GM06990 (cell line): ENCODE measurements at regions not wholly inside any gene's neighbourhood (a gene's known extent, or its start where the extent isn't known, plus 50 kb on each side); places are given as distances from the start of the nearest gene placed in this dataset.
"Not testable (repeated sequence)": the region's sequence is repeated elsewhere in the genome, so short reads cannot be mapped to it uniquely, and the experiment has no call there.

Experiments used
- DNase-seq: peaks from one replicate; pipeline ENCODE4 v3.0.0-alpha.2; 2011; ENCODE audit not compliant: insufficient read length; ENCODE audit errors: extremely low read depth
- H3K27me3 ChIP-seq: replicated peaks from 2 replicates; pipeline ENCODE4 v1.6.0; 2011; ENCODE audit warnings: low read length; ENCODE audit not compliant: control insufficient read depth, insufficient read depth
- H3K36me3 ChIP-seq: 2 replicates; pipeline ENCODE4 v1.5.1; 2011; ENCODE audit warnings: low read length; ENCODE audit not compliant: control insufficient read depth, insufficient read depth
- H3K4me3 ChIP-seq: replicated peaks from 2 replicates; pipeline ENCODE4 v1.5.1; 2011; ENCODE audit warnings: low read depth, mild to moderate bottlenecking, control low read depth, low read length
- CTCF ChIP-seq: IDR thresholded peaks from 2 replicates; pipeline ENCODE4 v1.5.1; 2011; ENCODE audit warnings: low read length, control low read depth, mild to moderate bottlenecking, inconsistent platforms; ENCODE audit not compliant: insufficient read depth, poor library complexity, severe bottlenecking

DNA sequence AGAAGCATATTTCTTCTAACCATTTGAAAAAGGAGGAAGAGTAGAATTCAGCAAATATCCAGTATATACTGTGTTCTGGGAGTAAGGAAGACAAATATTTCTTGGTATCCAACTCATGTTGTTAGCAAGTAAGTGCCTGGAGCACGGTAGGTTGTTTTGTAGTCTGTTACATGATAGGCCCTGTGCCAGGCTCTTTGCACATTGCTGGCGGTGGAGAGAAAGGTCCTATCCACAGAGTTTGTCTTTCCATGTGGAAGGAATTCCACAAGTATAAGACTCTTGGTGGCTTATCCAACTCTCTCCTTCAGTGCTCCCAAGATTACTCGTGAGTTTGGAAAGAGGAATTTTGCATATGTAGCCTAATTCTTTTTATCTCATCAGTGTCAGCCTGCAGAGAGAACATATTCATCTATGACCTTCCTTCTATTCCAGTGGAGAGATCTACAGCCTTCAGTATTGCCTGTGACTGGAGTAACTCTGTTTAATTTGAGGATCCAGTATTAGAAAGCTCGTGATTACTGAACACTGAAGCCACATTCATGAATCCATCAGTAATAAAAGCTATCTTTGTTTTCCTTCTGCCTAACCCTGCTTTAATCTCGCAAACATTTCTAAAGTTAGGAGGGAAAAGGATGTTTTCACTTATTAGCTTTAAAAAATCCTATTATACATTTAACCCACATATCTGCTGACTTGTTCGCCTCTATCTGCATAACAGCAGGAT, 183.9 kb upstream of the CSNK1A1L start:
- Histone ChIP-seq H3K4me3 (no peak overlapping the region), H3K27me3 (no peaks in the 10 kb centered on the region), H3K36me3 (no peaks in the 10 kb centered on the region)
- DNase-seq, result no peak
- no peak for TF ChIP-seq CTCF

DNA sequence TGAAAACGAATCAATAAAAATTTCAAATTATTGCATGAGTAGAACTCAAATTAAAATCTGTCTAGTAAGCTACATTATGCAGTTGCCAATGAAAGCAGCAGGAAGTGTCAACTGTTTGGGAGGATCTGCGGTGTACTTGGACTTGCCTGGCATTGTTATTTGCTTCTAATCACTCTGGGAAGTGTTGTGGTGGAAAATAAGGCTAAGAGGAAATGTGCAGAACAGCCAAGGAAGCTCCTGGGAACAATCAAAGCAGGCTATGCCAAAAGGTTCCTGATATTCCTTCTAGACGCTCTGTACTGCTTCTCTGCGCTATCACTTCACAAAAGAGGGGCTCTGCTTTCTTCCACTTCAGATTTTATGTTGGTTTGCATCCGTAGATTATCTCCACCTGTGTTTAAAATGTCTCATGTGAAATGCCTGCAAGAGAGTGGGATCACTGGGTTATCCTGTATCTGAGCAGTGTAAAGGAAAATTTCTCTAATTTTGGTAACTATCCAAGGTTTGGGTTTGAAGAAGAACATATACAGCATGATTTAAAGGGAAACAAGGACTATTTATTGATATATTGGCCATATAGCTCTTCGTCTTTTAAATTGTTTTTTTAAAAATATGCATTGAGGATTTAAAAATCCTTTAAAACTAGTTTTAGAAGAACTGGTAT, 182.7 kb upstream of the CSNK1A1L start:
- no peaks in the 10 kb centered on the region for H3K36me3 ChIP-seq
- no peak for TF ChIP-seq CTCF
- H3K27me3 ChIP-seq, result no peaks in the 10 kb centered on the region
- H3K4me3 ChIP-seq, result no peak overlapping the region
- DNase-seq, result no peak

- H3K27me3 ChIP-seq, H3K36me3 ChIP-seq, H3K4me3 ChIP-seq, DNase-seq: not testable (repeated sequence)
These were observed 174.8 kb upstream of the CSNK1A1L start for GRCh38 chr13:37280231-37280630.

DNA sequence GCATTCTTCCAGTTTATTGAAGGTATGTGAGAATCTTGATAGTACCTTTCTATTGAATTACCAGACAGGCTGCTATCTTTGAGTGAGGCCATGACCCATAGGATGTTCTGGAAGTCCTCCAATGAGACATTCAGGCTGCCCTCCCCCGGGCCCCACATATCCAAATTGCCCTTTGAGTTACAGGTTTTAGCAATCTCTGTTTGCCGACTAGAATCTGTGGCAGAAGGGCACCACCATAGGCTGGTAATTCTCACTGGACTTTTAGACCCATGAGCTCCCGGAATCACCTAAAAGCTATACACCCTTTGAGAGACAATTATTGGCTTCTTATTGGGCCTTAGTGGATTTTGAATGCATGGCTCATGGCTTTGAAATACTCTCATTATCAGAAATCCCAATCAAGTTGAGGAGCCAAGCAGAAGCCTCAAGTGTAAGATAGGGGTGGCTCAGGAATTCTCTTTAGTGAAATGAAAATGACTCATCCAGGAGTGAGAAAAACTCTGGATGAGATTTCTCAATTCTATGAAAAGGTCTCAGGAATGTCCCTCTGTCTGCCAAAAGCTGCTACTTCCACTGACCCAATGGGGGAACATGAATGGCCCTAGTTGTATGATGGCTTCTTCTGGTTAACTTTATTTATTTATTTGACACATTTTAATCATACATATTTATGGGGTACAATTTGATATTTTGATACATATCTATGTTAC, 172.1 kb upstream of the CSNK1A1L start:
- H3K36me3 ChIP-seq, result no peaks in the 10 kb centered on the region
- H3K4me3 ChIP-seq, result no peak overlapping the region
- TF ChIP-seq CTCF, result no peak
- DNase-seq, result no peak
- H3K27me3 ChIP-seq, result no peaks in the 10 kb centered on the region

DNA sequence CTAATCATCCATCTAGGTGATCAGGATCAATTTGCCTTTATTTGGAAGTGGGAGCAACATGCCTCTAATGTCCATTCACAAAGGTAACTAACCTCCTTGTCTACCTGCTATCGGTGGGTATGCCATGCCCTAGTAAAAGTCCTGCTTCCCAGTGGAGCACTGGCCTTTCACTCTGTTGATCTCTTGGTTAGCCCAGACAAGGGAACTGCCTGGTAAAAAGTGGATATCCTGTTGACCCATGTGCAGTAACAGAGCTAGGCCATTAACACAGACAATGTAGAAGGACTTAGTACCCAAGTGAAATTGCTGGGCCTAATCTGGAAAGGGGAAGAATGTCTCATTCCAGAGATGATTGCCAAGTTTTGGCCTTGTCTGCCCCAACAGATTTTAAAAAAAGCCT, 171.5 kb upstream of the CSNK1A1L start:
- TF ChIP-seq CTCF, result no peak
- no peaks in the 10 kb centered on the region for H3K36me3 ChIP-seq

More for the DNA sequence above, 171.5 kb upstream of the CSNK1A1L start:
- Histone ChIP-seq H3K4me3 (no peak overlapping the region), H3K27me3 (no peaks in the 10 kb centered on the region)
- DNase-seq, result no peak
